Stimulated activated naive B cell treated with anti-CD40 and anti-IgM and Interleukin-4, amounts not matched to agents 10 μg/mL and 1 μg/mL and 100 μg/mL, for 72 hours (primary cell): ENCODE measurements at regions not wholly inside any gene's neighbourhood (a gene's known extent, or its start where the extent isn't known, plus 50 kb on each side); places are given as distances from the start of the nearest gene placed in this dataset.

Experiments
- ATAC-seq, 2 donors: fragments of 150-1000 bp; cut with Tn5 transposase; replicated peaks; 2 replicates each; pipeline ENCODE4 v1.10.0; 2021; ENCODE audit warnings: moderate library complexity in 1 of 2
- DNase-seq: peaks from one replicate; pipeline ENCODE4 v3.0.0; 2021
- H3K27ac Mint-ChIP-seq: one replicate; pipeline ENCODE4 v1.8.0; 2022; ENCODE audit warnings: mild to moderate bottlenecking, mixed read lengths
- H3K27me3 Mint-ChIP-seq, 2 donors: one replicate each; pipeline ENCODE4 v1.8.0; 2022; ENCODE audit warnings: mixed read lengths in 2 of 2
- H3K36me3 Mint-ChIP-seq, 2 donors: one replicate each; pipeline ENCODE4 v1.8.0; 2022; ENCODE audit warnings: mixed read lengths in 2 of 2, mild to moderate bottlenecking in 1 of 2
- H3K4me1 Mint-ChIP-seq, 2 donors: one replicate each; pipeline ENCODE4 v1.8.0; 2022; ENCODE audit warnings: mixed read lengths in 2 of 2, mild to moderate bottlenecking in 1 of 2
- H3K4me3 Mint-ChIP-seq, 2 donors: one replicate each; pipeline ENCODE4 v1.8.0; 2022; ENCODE audit warnings: mild to moderate bottlenecking in 2 of 2, mixed read lengths in 2 of 2, moderate library complexity in 1 of 2
- H3K9me3 Mint-ChIP-seq, 2 donors: one replicate each; pipeline ENCODE4 v1.8.0; 2022; ENCODE audit warnings: mixed read lengths in 2 of 2, mild to moderate bottlenecking in 1 of 2

DNA sequence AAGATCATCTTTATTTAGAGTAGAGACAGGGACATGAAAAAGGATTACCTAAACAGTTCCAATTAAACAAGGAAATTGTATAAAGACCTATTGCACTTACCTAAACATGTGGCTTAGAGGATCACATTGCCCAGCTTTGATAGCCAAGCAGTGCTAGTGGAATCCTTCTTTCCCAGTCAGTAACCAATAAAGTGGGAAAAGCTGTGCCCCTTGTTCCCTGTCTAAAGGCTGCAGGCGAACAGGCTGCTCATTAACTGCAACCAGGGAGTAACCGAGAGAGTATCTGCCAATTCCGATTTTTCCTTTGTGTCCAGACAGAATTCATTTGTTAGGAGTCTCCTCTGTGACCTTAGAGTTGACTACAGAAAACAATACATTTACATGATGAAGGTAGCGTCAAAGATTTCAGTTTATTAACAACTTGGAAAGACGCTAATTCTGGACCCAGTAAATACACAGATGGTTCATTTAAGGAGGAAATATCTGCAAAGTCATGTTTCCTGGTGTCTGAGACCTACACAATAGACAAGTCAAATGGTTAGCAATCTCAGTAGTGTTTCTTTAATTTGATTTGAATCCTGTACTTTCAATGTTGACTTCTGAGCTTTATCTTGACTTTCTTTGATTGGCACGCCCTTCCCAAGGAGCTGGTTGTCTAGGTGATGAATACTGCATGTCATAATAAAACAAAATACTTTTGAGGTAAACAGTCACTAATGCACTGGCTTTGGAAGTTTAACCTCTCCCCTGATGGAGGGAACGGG lies 57.3 kb upstream of the MET start:
- Mint-ChIP-seq H3K36me3 (no peaks in the 10 kb centered on the region), H3K27ac (no peak overlapping the region), H3K4me1 (no peaks in the 10 kb centered on the region), H3K27me3 (peaks cover 12 to 19% of the 10 kb centered on the region in 2 donors), H3K9me3 (no peaks in the 10 kb centered on the region), H3K4me3 (no peak overlapping the region)
- ATAC-seq (no peak), DNase-seq (no peak)

DNA sequence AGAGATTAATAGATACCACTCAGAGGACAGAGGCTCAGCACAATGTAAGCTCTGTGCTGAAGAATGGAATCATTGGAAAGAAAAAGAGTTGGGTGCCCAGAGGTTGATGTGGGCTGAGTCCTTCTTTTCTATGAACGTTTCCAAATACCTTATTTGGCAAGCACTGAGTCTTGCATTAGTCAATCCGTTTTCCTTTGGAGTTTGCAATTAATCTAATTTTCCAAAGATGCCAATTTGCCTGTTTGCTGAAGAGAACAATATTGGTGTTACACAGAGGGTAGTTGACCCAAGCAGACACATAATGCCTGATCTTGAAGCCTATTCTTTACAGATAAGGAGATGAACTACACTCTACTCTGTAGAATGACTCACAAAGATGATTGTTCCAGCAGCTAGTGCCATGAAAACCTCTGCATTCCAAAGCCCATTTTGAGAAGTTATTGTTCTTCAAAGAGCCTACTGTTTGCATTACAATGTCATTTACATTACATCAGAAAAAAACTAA lies 55.4 kb upstream of the MET start:
- peaks cover 7 to 9% of the 10 kb centered on the region in 2 donors for H3K9me3 Mint-ChIP-seq
- no peaks in the 10 kb centered on the region for H3K4me1 Mint-ChIP-seq
- DNase-seq: no peak
- peaks cover 9 to 20% of the 10 kb centered on the region in 2 donors for H3K27me3 Mint-ChIP-seq
- ATAC-seq: no peak
- peaks cover 1 to 8% of the 10 kb centered on the region in 2 donors for H3K36me3 Mint-ChIP-seq
- H3K4me3 Mint-ChIP-seq: no peak overlapping the region
- no peak overlapping the region for H3K27ac Mint-ChIP-seq

DNA sequence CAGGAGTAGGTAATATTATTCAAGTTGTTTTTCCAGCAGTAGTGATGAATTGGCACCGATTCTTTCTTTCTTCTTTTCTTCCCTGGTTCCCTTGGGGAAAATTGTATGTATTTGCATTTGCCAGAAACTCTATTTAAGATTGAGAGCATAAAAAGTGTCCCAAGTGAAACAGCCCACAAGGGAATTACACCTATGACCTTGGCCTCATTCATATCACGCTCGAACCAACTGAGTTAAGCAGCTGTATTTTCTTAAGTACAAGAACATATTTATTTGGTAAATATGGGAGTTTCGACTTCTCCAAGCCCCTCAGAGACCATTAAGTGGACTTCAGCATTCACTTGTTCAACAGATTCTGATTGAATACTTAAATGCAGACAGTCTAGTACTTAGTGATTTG lies 54.1 kb upstream of the MET start:
- no peak for DNase-seq
- H3K4me1 Mint-ChIP-seq: no peaks in the 10 kb centered on the region
- no peak overlapping the region for H3K4me3 Mint-ChIP-seq
- peaks cover 1 to 8% of the 10 kb centered on the region in 2 donors for H3K36me3 Mint-ChIP-seq
- peaks cover 12 to 22% of the 10 kb centered on the region in 2 donors for H3K27me3 Mint-ChIP-seq
- no peak overlapping the region for H3K27ac Mint-ChIP-seq
- no peak for ATAC-seq
- H3K9me3 Mint-ChIP-seq: peaks cover 7 to 9% of the 10 kb centered on the region in 2 donors

DNA sequence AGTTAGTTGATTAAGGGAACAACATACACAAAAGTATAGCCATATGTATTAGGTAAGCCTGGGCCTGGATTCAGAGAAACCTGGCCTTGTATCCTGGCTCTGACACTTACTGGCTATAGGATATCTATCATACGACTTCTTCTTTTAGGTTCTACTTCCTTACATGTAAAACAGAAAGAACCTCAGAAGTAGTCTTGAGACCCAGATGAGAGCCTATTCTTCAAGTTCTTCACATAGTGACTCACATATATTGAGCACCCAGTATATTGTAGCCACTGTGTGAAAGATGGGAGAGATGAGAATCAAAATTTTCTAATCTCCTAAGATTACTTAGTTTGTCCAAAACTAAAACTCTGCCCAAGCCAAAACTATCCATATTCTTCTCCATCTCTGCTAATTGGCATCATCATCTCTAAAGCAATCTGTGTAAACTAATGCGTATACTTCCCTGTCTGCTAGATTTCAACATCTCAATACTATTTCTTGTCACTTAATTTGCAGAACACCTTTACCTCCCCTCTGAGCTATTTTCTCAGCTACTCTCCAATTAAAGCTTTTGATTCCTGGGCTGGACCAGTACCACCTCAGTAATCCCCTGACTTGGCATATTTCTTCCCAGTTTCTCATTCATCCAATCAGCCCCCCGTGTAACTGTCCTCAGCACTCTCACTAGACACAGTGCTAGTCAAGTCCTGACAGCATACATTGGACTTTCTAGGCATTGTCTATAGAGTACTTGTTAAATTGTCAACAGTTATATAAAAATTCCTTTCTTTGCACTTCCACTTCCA lies 53.5 kb upstream of the MET start:
- DNase-seq (no peak), ATAC-seq (no peak)
- Mint-ChIP-seq H3K27ac (no peak overlapping the region), H3K4me1 (no peaks in the 10 kb centered on the region), H3K9me3 (peaks cover 7 to 9% of the 10 kb centered on the region in 2 donors), H3K27me3 (peaks cover 11 to 21% of the 10 kb centered on the region in 2 donors), H3K36me3 (peaks cover 1 to 8% of the 10 kb centered on the region in 2 donors), H3K4me3 (no peak overlapping the region)

DNA sequence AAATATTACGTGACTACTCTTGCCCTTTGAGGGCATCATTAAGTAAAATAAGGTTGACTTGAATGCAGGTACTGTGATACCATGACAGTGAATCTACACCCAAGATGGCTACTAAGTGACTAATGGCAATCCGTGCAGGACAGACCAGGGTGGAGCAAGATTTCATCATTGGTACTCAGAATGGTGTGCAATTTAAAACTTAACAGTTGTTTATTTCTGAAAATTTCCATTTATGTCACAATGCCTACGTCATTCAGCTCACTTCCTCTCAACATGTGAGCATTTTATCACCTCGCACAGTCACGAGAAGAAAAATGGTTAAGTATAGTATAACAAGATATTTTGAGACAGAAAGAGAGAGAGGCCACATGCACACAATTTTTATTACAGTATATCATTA lies 50.3 kb upstream of the MET start:
- no peaks in the 10 kb centered on the region for H3K4me1 Mint-ChIP-seq
- peaks cover 7 to 9% of the 10 kb centered on the region in 2 donors for H3K9me3 Mint-ChIP-seq
- peaks cover 23 to 29% of the 10 kb centered on the region in 2 donors for H3K27me3 Mint-ChIP-seq
- no peak overlapping the region for H3K27ac Mint-ChIP-seq
- DNase-seq (no peak), ATAC-seq (peak in 1 of 2 donors; percentile 38)
- no peak overlapping the region for H3K4me3 Mint-ChIP-seq
- peaks cover 1 to 8% of the 10 kb centered on the region in 2 donors for H3K36me3 Mint-ChIP-seq
